Brain microvascular endothelial cell (primary cell): ENCODE measurements at regions not wholly inside any gene's neighbourhood (a gene's known extent, or its start where the extent isn't known, plus 50 kb on each side); places are given as distances from the start of the nearest gene placed in this dataset.

Experiments used
- DNase-seq: peaks from one replicate; pipeline ENCODE4 v3.0.0-alpha.2; 2020
- H3K27ac ChIP-seq: fragments of 250-450 bp; sonication (Bioruptor Pico); 2 replicates; pipeline ENCODE4 v1.5.1; 2020; ENCODE audit warnings: mild to moderate bottlenecking, moderate library complexity
- H3K27me3 ChIP-seq: fragments of 250-450 bp; sonication (Bioruptor Pico); replicated peaks from 2 replicates; pipeline ENCODE4 v1.5.1; 2020; ENCODE audit warnings: mild to moderate bottlenecking
- H3K36me3 ChIP-seq: fragments of 250-450 bp; sonication (Bioruptor Pico); replicated peaks from 2 replicates; pipeline ENCODE4 v1.5.1; 2020; ENCODE audit warnings: mild to moderate bottlenecking
- H3K4me3 ChIP-seq: 2 replicates; pipeline ENCODE4 v1.5.1; 2011; ENCODE audit warnings: low read depth, mild to moderate bottlenecking, control low read depth, low read length, moderate library complexity
- in situ Hi-C: cut with HindIII; loops from 2 replicates; pipeline ENCODE4 v1.10.0; 2017; ENCODE audit warnings: low sequenced_read_pairs, low pct_ligation_motif_present
- TF ChIP-seq, protein P1 (sequence below): IDR thresholded peaks from 2 replicates; pipeline ENCODE4 v1.5.1; 2011; ENCODE audit warnings: low read depth, mild to moderate bottlenecking, moderate library complexity, low read length, control low read depth, inconsistent platforms; ENCODE audit errors: missing control alignments

DNA sequence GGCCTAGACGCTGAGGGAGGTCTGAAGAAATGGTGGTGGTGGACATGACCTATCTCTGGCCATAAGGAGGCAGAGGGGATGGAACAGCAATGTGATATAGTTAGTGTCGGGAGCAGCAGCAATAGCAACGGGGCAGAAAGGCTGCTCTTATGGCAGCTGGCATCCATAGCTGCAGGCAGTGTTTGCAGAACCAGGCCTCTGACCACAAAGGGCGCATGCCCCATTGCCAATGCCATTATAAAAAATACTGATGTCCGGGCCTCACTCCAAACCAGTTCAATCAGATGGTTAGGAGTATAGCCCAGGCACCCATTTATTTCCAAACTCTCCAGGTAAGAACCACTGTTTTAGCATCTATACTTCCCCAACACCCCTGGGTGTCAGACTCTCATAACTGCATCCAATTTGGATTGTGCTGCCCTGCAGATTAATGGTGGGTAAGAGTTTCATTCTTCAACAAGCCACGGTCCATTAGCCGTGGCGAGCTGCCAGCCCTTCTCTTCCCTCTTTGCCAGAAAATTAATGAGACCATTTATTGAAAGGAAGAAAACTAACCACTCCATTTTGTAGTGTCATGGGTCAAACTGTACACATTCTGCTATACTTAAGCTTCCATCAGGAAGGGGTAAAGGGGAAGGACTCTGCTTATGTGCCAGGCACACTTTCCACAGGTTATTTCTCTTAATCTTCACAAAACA, 72.8 kb upstream of the SPON1 start:
- no peak overlapping the region for H3K4me3 ChIP-seq
- DNase-seq: no peak
- H3K27ac ChIP-seq: no peak overlapping the region
- no peaks in the 10 kb centered on the region for H3K27me3 ChIP-seq
- in situ Hi-C loops: no loop called here
- TF ChIP-seq, protein P1, sequence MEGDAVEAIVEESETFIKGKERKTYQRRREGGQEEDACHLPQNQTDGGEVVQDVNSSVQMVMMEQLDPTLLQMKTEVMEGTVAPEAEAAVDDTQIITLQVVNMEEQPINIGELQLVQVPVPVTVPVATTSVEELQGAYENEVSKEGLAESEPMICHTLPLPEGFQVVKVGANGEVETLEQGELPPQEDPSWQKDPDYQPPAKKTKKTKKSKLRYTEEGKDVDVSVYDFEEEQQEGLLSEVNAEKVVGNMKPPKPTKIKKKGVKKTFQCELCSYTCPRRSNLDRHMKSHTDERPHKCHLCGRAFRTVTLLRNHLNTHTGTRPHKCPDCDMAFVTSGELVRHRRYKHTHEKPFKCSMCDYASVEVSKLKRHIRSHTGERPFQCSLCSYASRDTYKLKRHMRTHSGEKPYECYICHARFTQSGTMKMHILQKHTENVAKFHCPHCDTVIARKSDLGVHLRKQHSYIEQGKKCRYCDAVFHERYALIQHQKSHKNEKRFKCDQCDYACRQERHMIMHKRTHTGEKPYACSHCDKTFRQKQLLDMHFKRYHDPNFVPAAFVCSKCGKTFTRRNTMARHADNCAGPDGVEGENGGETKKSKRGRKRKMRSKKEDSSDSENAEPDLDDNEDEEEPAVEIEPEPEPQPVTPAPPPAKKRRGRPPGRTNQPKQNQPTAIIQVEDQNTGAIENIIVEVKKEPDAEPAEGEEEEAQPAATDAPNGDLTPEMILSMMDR: no peak
- no peaks in the 10 kb centered on the region for H3K36me3 ChIP-seq

DNA sequence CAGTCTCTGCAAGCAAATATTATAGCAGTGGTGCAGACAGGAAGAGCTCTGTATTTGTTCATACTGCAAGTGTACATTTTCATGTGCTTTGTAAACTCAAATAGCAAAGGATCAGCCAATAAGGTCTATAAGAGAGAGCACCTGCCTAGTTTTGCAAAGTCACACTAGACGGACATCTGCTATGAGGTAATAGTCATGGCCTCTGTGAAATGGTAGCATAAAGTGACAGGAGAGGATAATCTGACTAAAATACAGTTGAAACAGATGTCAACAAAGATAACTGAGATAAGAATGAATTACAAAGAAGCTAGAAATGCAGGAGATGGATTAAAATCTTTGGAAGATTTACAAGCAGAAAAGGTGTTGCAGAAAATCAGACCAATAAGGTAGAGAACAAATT, 70.6 kb upstream of the SPON1 start:
- TF ChIP-seq, protein P1: no peak
- Histone ChIP-seq H3K27me3 (no peaks in the 10 kb centered on the region), H3K36me3 (no peaks in the 10 kb centered on the region), H3K4me3 (no peak overlapping the region), H3K27ac (no peak overlapping the region)
- in situ Hi-C loops: no loop called here
- no peak for DNase-seq

DNA sequence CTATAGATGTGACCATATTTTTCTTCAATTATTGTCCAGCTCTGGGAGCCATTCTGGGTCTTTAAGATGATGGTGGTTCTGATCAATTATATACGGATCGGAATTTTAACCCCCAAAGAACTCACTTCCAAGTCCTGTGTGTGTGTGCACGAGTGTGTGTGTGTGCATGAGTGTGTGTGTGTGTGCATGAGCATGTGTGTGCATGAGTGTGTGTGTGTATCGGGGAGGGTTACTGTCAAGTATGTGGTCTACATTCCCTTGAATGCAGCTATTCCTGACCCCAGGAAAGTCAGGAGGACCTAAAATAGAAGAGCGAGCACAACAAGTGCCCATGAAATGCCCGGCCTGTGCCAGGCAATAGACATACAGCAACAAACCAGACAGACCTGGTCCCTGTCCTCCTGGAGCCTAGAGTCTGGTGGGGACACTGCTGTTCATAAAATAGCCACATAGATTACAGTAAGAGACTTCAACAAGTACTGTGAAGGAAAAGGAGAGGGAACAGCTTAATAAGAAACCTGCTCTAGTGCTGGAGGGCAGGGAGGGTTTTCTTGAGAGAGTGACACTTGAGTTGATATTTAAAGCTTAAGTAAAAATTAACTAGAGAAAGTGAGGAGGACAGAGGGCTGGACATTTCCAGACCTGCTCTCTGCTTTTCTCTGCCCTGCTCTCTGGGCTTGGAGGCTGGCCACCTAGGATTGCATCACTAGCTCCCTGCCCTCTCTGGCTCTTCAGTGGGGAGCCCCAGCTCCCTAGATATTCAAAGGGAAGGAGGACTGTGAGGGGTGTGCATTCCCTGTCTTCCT, 66.1 kb upstream of the SPON1 start:
- H3K4me3 ChIP-seq: no peak overlapping the region
- no peaks in the 10 kb centered on the region for H3K36me3 ChIP-seq
- no peak for DNase-seq
- TF ChIP-seq, protein P1: no peak
- in situ Hi-C loops: no loop called here
- no peak overlapping the region for H3K27ac ChIP-seq
- H3K27me3 ChIP-seq: no peaks in the 10 kb centered on the region

DNA sequence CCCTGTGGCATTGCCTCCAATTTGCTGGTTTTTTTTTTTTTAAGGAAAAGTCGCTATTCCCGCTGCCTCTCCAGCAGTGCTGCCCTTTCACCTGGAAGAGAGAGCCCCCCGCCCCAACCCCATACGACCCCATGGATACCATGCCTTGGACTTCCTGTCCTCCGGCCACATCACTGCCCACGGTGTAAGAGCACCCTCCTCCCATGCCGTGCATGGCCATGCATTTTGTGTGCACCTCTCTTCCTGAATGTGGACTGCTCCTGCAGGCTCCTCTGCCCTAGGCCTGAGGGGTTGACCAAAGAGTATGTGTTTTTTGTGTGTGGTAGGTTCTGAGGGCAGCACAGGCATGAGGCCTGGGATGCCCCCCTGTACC, 65.6 kb upstream of the SPON1 start:
- no peak overlapping the region for H3K27ac ChIP-seq
- no peak overlapping the region for H3K4me3 ChIP-seq
- no peak for DNase-seq
- in situ Hi-C loops: no loop called here
- H3K36me3 ChIP-seq: no peaks in the 10 kb centered on the region
- TF ChIP-seq, protein P1: no peak
- H3K27me3 ChIP-seq: no peaks in the 10 kb centered on the region

DNA sequence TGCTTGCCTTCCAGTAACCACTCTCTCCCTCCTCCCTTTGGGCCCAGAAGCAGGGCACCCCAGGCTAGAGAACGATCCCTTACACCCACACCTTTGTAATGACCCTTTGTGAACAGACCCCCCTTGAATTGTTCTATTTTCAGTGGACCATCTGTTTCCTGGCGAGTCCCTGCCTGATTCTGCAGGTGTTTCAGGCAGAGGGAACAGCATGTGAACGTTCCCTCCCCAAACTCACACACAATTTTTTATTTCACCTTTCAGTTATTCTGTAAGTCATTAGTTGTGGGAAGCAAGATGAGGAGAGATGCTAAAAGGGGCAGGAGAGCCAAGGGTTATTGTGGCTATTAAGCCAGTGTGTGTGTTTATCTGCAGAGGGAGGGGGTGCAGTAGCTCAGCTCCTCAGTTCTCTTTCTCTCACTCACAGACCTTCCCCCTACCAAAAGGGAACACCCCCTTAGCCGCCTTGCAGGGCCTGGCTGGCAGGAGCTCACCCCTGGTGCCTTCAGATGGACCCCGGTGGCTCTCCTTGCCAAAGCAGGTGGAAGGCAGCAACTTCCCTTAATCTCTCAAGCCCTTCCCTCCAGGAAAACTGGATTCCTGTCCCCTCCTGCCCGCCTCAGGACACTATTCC, 64.8 kb upstream of the SPON1 start:
- TF ChIP-seq, protein P1: no peak
- Histone ChIP-seq H3K27me3 (no peaks in the 10 kb centered on the region), H3K36me3 (no peaks in the 10 kb centered on the region), H3K27ac (no peak overlapping the region), H3K4me3 (no peak overlapping the region)
- in situ Hi-C loops: no loop called here
- no peak for DNase-seq
